B cell (primary cell): ENCODE measurements at regions not wholly inside any gene's neighbourhood (a gene's known extent, or its start where the extent isn't known, plus 50 kb on each side); places are given as distances from the start of the nearest gene placed in this dataset.

Experiments used
- CTCF ChIP-seq: fragments of 200-600 bp; IDR thresholded peaks from one replicate; pipeline ENCODE4 v1.8.0; 2022; ENCODE audit warnings: antibody characterized with exemption, mild to moderate bottlenecking
- EZH2 ChIP-seq: IDR thresholded peaks from 2 replicates; pipeline ENCODE4 v1.6.1; 2012; ENCODE audit warnings: borderline replicate concordance, low read depth, mild to moderate bottlenecking, moderate library complexity, low read length; ENCODE audit not compliant: insufficient read depth, poor library complexity, severe bottlenecking

DNA sequence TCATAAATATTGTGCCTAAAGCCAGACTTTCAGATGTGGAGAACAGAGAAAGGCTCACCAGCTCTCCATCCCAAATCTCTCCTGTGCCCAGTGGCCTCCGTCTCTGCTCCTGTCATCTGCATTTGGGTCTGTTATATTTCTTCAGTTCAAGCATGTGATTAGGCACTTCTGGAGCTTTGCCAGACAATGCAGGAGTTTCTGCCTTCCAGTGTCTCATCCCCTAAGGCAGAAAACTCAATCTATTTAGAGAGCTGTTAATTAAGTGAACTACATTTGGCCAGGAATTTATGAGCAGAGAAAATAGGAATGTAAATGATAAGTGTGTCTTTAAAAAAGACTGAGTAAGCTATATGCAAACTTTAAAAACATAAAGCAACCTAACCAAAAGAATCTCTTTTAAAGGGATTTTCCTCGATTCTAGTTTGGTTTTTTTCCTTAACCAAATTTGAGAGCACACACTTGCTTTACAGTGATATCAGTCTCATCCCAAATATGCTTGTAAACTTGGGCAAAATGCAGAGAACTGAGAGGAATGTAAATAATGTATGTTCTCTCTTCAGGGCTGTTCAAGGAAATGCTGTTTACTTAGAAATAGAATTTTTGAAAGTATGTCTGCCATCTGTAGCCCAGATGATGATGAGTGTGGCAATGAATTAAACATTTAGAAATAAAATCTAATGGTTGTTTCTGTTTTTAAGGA lies 113.9 kb downstream of the ELOVL4 start:
- TF ChIP-seq EZH2 = no peak
- no peak for TF ChIP-seq CTCF
